PC-9 (cell line): ENCODE measurements at regions not wholly inside any gene's neighbourhood (a gene's known extent, or its start where the extent isn't known, plus 50 kb on each side); places are given as distances from the start of the nearest gene placed in this dataset.

Source experiments
- BruUV-seq: library from RNA; stranded (reverse); fragments of 400-500 nt; replicated peaks from 2 replicates; lab custom pipeline; 2021; lab: Mats Ljungman, UMichigan
- CTCF ChIA-PET: fragments of 300-600 bp; sonication (Branson Sonifier 250); formaldehyde crosslinking; loops from one replicate; lab custom pipeline; 2022; ENCODE audit warnings: antibody characterized with exemption; lab: Charles Lee
- POLR2A ChIA-PET: fragments of 300-600 bp; sonication (Branson Sonifier 250); formaldehyde crosslinking; loops from one replicate; lab custom pipeline; 2022; ENCODE audit warnings: antibody characterized with exemption; ENCODE audit not compliant: unreplicated experiment; lab: Charles Lee
- DNase-seq, 2 experiments: peaks; one replicate each; pipeline versions ENCODE4 v3.0.0 to v3.0.0-alpha.2; 2015 to 2022; ENCODE audit warnings: mixed read lengths in 1 of 2
- H2AFZ ChIP-seq: fragments of 200-600 bp; sonication (generic); 2 replicates; pipeline ENCODE4 v1.8.1; 2017; ENCODE audit warnings: antibody characterized with exemption
- H3F3A ChIP-seq: fragments of 200-600 bp; sonication (generic); 2 replicates; pipeline ENCODE4 v1.8.1; 2017; ENCODE audit warnings: antibody characterized with exemption, mild to moderate bottlenecking, low read depth; ENCODE audit not compliant: insufficient read depth
- H3K27ac ChIP-seq: fragments of 200-600 bp; sonication (generic); 2 replicates; pipeline ENCODE4 v1.6.1; 2016; ENCODE audit warnings: mixed run types
- H3K27me3 ChIP-seq: fragments of 200-600 bp; sonication (generic); 2 replicates; pipeline ENCODE4 v1.6.1; 2016; ENCODE audit warnings: low read depth, mixed run types; ENCODE audit not compliant: insufficient read depth
- H3K36me3 ChIP-seq: fragments of 200-600 bp; sonication (generic); 2 replicates; pipeline ENCODE4 v1.6.1; 2016; ENCODE audit warnings: low read depth, mixed run types
- H3K4me1 ChIP-seq: fragments of 200-600 bp; sonication (generic); replicated peaks from 2 replicates; pipeline ENCODE4 v1.6.1; 2016; ENCODE audit warnings: mixed run types; ENCODE audit not compliant: insufficient read depth
- H3K4me2 ChIP-seq: fragments of 200-600 bp; sonication (generic); 2 replicates; pipeline ENCODE4 v1.6.1; 2017; ENCODE audit warnings: mixed run types
- H3K4me3 ChIP-seq: fragments of 200-600 bp; sonication (generic); 2 replicates; pipeline ENCODE4 v1.6.1; 2016; ENCODE audit warnings: mixed run types
- H3K79me2 ChIP-seq: fragments of 200-600 bp; sonication (generic); 2 replicates; pipeline ENCODE4 v1.6.1; 2017; ENCODE audit warnings: low read depth, mixed run types
- H3K9me2 ChIP-seq: fragments of 200-600 bp; sonication (generic); 2 replicates; pipeline ENCODE4 v1.8.1; 2017; ENCODE audit warnings: mild to moderate bottlenecking; ENCODE audit not compliant: insufficient read depth
- H3K9me3 ChIP-seq: fragments of 200-600 bp; sonication (generic); 2 replicates; pipeline ENCODE4 v1.8.1; 2016; ENCODE audit warnings: low read depth; ENCODE audit not compliant: insufficient read depth
- H4K20me1 ChIP-seq: fragments of 200-600 bp; sonication (generic); 2 replicates; pipeline ENCODE4 v1.8.1; 2017; ENCODE audit not compliant: insufficient read depth
- CTCF ChIP-seq: fragments of 200-600 bp; sonication (generic); conservative IDR thresholded peaks from 2 replicates; pipeline ENCODE4 v1.6.1; 2017; ENCODE audit warnings: mixed run types, antibody characterized with exemption, mild to moderate bottlenecking, moderate library complexity
- EZH2 ChIP-seq: fragments of 200-600 bp; sonication (generic); IDR thresholded peaks from 2 replicates; pipeline ENCODE4 v1.8.0; 2017; ENCODE audit warnings: antibody characterized with exemption, low read depth
- intact Hi-C: fragments of 100-400 bp; cut with micrococcal nuclease; formaldehyde crosslinking; loops from one replicate; pipeline ENCODE4 v1.10.0; 2022; ENCODE audit not compliant: unreplicated experiment

DNA sequence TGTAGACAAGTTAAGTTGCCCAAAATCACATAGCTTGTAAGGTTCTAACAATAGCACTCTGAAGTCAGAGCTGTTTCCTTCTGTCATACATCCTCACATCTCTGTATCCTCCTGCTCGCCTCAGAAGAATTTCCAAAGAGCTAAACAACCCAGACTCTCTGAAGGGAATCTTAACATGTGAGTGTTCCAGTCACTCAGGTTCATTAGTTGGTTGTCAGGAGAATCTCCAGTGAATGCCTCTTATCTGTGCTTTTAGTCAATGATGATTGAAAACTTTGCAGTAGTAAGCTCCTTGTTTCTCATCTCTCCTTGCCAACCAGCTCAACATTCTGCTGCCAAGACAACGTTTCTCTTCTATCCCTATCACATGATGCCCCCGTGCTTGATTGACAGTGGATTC, 195.5 kb downstream of the C11orf91 start:
- no TSS peak for BruUV-seq
- Histone ChIP-seq H3K4me2 (no peak overlapping the region), H3K4me3 (no peak overlapping the region), H3F3A (no peaks in the 10 kb centered on the region), H3K36me3 (no peaks in the 10 kb centered on the region), H3K9me2 (peaks cover 4% of the 10 kb centered on the region; the same call in 1 of the 2 replicates), H3K9me3 (no peaks in the 10 kb centered on the region), H3K27me3 (no peaks in the 10 kb centered on the region), H3K27ac (no peak overlapping the region), H3K79me2 (no peaks in the 10 kb centered on the region), H3K4me1 (no peaks in the 10 kb centered on the region), H2AFZ (no peak overlapping the region), H4K20me1 (no peaks in the 10 kb centered on the region; the same call in 1 of the 2 replicates)
- ChIA-PET POLR2A (no interaction called here), CTCF (no interaction called here)
- no peak for DNase-seq
- TF ChIP-seq CTCF (no peak), EZH2 (no peak)
- intact Hi-C loops: no loop called here

DNA sequence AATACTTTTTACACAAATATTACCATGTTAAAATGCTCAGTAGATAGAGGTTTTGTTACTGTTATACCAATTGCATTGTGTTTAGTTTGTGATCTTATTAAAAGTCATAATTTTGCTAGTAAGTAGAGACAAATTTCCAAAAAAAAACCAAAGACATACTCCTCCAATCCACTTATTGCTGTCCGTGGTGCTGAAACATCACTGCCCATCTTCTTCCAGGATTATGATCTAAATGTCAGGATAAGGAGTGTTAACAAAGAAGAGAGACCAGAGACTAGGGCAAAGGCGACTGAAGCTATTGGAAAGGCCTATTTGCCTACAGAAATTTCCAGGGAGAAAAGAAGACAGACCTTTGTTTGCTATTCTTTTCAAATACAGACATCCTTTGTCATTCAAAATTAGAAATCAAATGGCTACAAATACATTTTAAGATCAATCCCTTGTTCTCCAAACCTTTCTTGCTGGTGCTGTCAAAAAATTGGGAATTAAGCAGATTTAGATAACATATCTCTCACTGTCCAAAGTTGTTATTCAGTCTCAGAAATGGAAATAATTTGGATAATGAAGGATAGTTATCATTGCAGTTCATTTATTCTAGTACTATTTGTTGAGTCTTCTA, 199.7 kb downstream of the C11orf91 start:
- intact Hi-C loops: no loop called here
- Histone ChIP-seq H3K4me2 (no peak overlapping the region), H3K36me3 (no peaks in the 10 kb centered on the region), H3K79me2 (no peaks in the 10 kb centered on the region), H4K20me1 (no peaks in the 10 kb centered on the region; the same call in 1 of the 2 replicates), H3K9me2 (peaks cover 5% of the 10 kb centered on the region; the same call in 1 of the 2 replicates), H2AFZ (no peak overlapping the region), H3K9me3 (no peaks in the 10 kb centered on the region), H3F3A (no peaks in the 10 kb centered on the region), H3K27me3 (no peaks in the 10 kb centered on the region), H3K4me3 (no peak overlapping the region), H3K4me1 (no peaks in the 10 kb centered on the region), H3K27ac (no peak overlapping the region)
- ChIA-PET CTCF (no interaction called here), POLR2A (no interaction called here)
- DNase-seq: no peak
- no TSS peak for BruUV-seq
- TF ChIP-seq EZH2: no peak
- no peak for TF ChIP-seq CTCF

DNA sequence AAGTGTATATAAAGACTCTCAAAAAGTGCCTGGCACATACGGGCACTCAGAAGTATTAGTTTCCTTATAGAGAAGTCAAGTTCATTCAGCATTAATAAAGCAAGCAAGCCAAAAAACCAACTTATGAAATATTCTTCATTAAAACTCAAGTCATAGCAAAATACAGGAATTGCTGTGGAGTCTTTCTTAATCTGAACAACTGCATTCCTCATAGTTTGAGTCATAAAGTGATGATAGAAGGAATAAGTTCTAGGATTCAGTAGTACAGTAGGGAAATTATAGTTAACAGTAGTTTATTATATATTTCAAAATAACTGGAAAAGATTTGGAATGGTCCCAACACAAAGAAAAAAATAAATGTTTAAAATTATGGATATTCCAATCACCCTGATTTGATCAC, 200.3 kb downstream of the C11orf91 start:
- POLR2A ChIA-PET: no interaction called here
- CTCF ChIA-PET: no interaction called here
- Histone ChIP-seq H4K20me1 (no peaks in the 10 kb centered on the region; the same call in 1 of the 2 replicates), H3K9me3 (no peaks in the 10 kb centered on the region), H3K4me3 (no peak overlapping the region), H3K27ac (no peak overlapping the region), H3K4me2 (no peak overlapping the region), H2AFZ (no peak overlapping the region), H3K36me3 (no peaks in the 10 kb centered on the region), H3K79me2 (no peaks in the 10 kb centered on the region), H3F3A (no peaks in the 10 kb centered on the region), H3K27me3 (no peaks in the 10 kb centered on the region), H3K4me1 (no peaks in the 10 kb centered on the region), H3K9me2 (peaks cover 5% of the 10 kb centered on the region; the same call in 1 of the 2 replicates)
- DNase-seq: no peak
- TF ChIP-seq EZH2 (no peak), CTCF (no peak)
- intact Hi-C loops: no loop called here
- no TSS peak for BruUV-seq
